NCI-H524 (cell line): ENCODE measurements at regions not wholly inside any gene's neighbourhood (a gene's known extent, or its start where the extent isn't known, plus 50 kb on each side); places are given as distances from the start of the nearest gene placed in this dataset.
"Not testable (repeated sequence)": the region's sequence is repeated elsewhere in the genome, so short reads cannot be mapped to it uniquely, and the experiment has no call there.

ENCODE experiments used
- DNase-seq, 2 experiments: peaks; one replicate each; lab custom pipeline; 2025; lab: John Stamatoyannopoulos, UW

GRCh38 chr6:125591796-125592195 is 157.6 kb upstream of the HEY2 start:
- DNase-seq, result not testable (repeated sequence)

DNA sequence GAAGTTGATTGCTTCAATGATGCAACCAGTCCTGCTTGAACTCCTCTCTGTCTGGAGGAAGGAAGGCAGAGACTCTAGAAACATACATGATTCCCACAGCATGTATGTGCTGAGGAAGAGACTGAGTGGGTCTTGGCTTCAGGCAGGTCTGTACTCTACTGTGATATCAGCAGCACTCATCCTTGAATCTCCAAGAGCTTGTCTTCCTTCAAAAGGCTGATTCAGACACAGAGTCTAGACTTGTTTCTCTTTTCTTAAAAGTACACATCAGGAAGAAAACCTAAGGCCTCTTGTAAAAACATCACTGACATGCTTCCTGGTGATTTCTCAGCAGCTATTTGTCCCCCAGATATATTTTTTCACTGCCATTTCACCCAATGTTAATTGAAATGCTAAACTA is 155.7 kb upstream of the HEY2 start:
- DNase-seq, result no peak

GRCh38 chr6:125596020-125596419 is 153.4 kb upstream of the HEY2 start:
- no peak for DNase-seq

DNA sequence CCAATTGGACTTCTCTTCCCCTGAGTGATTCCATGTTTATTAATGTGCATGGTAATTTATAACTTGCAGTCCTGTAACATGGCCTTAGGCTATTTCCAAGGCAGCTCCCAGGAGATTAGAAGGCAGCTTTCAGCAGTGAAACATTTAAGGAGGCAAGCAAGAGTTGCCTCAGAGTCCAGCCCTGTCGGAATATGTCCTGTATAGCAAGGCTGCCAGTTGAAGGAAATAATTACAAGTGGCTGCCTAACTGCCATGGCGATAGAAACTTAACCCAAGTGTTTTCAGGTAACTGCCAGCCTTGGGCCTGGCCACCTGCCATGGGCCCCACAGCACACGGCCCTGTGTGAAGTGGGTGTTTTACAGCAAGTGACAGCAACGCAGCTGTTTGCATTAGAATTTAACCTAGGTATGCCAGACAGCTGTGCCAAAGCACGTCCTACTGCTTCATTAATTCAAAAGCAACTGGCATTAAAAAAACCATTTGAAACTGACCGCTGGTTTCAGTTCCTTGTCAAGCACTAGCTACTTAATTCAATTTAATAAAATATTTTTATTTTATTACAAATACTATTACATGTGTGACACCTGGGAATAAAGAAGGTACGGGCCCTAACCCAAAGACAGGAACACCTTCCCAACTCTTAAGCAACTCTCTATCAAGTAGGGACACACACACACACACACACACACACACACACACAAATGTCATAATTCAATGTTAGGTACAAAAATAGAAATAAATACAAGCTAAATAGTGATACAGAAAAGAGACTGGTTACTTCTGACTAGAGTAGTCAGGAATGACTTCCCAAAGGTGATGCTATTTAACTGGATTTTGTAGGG is 151.8 kb upstream of the HEY2 start:
- DNase-seq, result peak; percentile 78 to 98

GRCh38 chr6:125598422-125598821 is 151.0 kb upstream of the HEY2 start:
- DNase-seq, result peak; percentile 8 to 80

DNA sequence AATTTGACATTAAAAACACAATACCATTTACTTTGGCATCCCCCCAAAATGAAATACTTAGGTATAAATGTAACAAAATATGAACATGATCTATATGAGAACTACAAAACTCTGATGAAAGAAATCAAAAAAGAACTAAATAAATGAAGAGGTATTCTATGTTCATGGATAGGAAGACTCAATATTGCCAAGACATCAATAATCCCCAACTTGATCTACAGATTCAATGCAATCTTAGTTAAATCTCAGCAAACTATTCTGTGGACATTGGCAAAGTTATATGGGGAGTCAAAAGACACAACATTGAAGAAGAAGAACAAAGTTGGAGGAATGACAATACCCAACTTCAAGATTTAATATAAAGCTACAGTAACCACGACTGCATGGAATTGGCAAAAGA is 145.2 kb upstream of the HEY2 start:
- no peak for DNase-seq

GRCh38 chr6:125611573-125612344 is 137.7 kb upstream of the HEY2 start:
- DNase-seq, result no peak

- no peak for DNase-seq
Measured at GRCh38 chr6:125612345-125612846, 137.0 kb upstream of the HEY2 start.

DNA sequence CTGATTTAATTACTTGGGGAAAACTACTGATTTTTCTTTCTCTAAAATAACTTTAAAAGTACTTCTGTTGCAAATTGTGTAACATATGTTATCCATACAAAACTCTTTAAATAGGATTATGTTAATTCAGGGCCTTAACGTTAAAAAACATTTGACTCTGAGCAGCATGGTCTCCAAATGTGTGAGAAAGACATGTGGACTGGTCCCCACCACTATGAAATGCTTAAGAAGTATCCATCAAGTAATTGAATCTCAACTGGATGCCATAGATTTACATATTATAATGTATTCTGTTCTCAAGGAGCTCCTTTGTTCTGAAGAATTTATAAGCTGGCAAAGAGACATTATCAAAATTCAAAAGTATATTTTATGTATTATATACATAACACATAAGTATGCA is 130.8 kb upstream of the HEY2 start:
- peak; percentile 40 to 86 for DNase-seq

- DNase-seq, result peak in 1 of 2 experiments; percentile 34
Measured at GRCh38 chr6:125623085-125623484, 126.3 kb upstream of the HEY2 start.

DNA sequence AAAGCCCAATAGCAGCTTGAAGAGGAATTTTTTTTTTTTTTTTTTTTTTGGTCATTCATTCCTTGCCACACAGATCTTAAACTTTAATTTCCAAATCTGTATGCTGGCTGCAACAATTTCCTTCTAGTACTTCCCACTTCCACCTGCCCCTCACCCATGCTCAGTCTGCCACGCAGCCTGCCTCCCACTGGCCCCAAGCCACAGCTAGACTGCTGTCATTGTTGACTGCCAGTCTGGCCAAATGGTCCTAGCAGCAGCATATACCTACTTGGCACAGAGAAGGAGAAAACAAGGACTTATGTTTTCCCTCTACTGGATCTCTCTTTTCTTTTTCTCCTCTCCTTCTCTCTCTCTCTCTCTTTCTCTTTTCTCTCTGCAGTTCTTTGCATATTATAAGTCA is 118.3 kb upstream of the HEY2 start:
- DNase-seq, result peak; percentile 14 to 45

- not testable (repeated sequence) for DNase-seq
Measured at GRCh38 chr6:125636011-125636410, 113.4 kb upstream of the HEY2 start.

DNA sequence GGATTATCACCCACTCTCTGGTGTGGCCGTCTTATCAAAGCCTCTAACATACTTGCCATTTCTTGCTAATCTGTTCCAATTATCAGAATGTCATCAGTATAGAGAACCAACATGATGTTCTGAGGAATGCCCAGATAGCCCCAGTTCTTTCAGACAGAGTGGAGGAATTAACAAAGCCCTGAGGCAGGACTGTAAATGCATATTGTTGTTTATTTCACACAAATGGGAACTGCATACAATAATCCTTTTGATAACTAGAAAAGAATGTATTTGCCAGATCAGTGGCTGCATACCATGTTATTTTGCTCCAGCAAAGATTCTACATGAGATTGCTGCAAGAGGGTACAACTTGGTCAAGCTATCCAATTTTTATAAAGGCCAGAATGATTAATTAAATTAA is 112.8 kb upstream of the HEY2 start:
- DNase-seq, result no peak

DNA sequence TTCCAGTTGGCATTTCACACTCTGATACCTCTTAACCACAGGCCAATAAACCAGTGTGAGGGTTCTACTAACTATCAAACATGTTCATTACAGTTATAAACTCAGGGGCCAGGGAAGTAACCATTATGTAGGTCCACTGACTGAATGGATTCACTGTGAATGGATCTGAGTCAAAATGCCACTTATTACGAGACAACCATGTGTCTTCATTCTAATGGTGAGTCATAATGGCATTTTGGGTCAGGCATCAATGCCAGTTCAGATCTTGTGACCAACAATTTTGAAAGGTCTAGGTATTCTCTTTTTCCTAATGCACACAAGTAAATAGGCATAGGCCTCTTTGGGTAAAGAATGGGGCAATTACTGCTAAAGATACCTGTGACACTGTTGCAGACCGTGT is 112.2 kb upstream of the HEY2 start:
- no peak for DNase-seq

- DNase-seq, result no peak
Measured at GRCh38 chr6:125639466-125640020, 109.9 kb upstream of the HEY2 start.

- peak in 1 of 2 experiments; percentile 27 for DNase-seq
Measured at GRCh38 chr6:125640441-125641150, 108.8 kb upstream of the HEY2 start.

DNA sequence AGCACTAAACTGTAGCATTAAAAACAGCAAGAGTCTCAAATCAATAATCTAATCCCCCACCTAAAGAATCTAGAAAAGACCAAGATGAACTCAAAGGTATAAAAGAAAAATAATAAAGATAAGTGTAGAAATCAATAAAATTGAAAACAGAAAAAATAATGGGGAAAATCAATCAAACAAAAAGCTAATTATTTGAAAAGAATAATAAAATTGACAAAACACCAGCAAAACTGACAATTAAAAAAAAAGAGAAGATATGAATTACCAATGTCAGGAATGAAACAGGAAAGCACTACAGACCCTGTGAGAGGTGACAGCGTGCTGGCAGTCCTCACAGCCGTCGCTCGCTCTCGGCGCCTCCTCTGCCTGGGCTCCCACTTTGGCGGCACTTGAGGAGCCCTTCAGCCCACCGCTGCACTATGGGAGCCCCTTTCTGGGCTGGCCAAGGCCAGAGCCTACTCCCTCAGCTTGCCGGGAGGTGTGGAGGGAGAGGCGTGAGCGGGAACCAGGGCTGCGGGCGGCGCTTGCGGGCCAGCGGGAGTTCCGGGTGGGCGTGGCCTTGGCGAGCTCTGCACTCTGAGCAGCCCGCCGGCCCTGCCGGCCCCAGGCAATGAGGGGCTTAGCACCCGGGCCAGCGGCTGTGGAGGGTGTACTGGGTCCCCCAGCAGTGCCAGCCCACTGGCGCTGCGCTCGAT is 105.3 kb upstream of the HEY2 start:
- DNase-seq, result not testable (repeated sequence)

GRCh38 chr6:125647391-125647790 is 102.0 kb upstream of the HEY2 start:
- no peak for DNase-seq

- not testable (repeated sequence) for DNase-seq
Measured at GRCh38 chr6:125653752-125654151, 95.7 kb upstream of the HEY2 start.

DNA sequence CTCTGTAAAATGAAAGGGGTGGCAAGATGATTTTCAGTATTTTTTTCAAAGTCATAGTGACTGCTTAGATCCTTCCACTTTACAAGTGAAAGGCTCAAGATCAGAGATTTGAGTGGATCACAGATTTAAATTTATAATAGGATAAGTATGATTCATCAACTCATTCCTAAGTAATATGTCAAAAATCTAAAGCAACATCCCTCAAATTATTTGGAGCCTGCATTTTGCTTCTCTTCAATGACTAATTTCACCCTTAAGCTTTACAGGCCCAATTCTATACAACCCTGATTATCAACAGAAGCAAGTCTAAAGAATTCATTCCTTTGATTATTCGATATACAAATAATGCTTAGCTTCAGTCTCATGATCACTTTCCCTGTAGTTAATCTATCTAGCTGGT is 93.9 kb upstream of the HEY2 start:
- no peak for DNase-seq

DNA sequence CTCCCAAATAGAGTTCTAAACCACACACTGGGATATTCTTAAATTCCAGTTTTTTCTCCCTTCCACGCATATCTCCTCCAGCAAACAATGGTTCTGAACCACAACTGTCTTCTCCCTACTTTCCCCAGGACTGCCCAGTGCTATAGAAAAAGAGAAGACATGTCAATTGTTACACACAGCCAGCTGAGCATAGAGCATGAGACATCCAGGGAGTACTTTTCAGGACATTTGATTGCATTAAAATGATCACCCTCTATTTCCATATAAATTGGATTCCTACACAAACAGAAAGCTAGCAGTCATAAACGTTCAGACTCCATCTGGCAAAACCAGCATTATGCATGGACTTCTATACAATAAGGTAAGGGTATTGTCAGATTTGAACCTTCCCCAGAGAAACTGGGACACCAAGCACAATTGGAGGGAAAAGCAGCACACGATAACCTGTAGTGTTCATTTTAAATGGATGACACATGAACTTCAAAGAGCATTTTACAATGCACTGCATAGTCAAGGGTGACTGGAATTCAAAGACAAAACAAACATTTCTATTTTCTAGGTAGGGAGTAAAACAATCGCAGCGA is 93.1 kb upstream of the HEY2 start:
- peak in 1 of 2 experiments; percentile 73 for DNase-seq
